ENCODE measurements at regions not wholly inside any gene's neighbourhood (a gene's known extent, or its start where the extent isn't known, plus 50 kb on each side); places are given as distances from the start of the nearest gene placed in this dataset.
"Not testable (repeated sequence)": the region's sequence is repeated elsewhere in the genome, so short reads cannot be mapped to it uniquely, and the experiment has no call there.

GRCh38 chr2:16925145-16925544 lies 259.5 kb upstream of the CYRIA start:
- H3K27me3 ChIP-seq (ENCODE audit: control insufficient read depth in 1 of 2, insufficient read depth in 2 of 2, low read length in 2 of 2) = no peaks in the 10 kb centered on the region
- no peak overlapping the region for H3K27ac Mint-ChIP-seq
- ATAC-seq (ENCODE audit: poor library complexity) = no peak
- no peaks in the 10 kb centered on the region for H3K4me1 Mint-ChIP-seq (ENCODE audit: low read depth)
- H3K27ac ChIP-seq (ENCODE audit: low read depth in 1 of 2, low read length in 2 of 2) = no peak overlapping the region
- H3K36me3 Mint-ChIP-seq (ENCODE audit: low read depth) = no peaks in the 10 kb centered on the region
- POLR2A ChIA-PET = no interaction called here
- no peak for DNase-seq
- no peaks in the 10 kb centered on the region for H3K4me1 ChIP-seq (ENCODE audit: insufficient read depth, low read length)
- H3K4me3 ChIP-seq (ENCODE audit: low read length) = no peak overlapping the region
- H3K27me3 Mint-ChIP-seq = no peaks in the 10 kb centered on the region
- intact Hi-C loops (cut with DNase I, micrococcal nuclease) = no loop called here
- H3K4me3 Mint-ChIP-seq = no peak overlapping the region
- peaks cover 6% of the 10 kb centered on the region for H3K9me3 Mint-ChIP-seq
- no peaks in the 10 kb centered on the region for H3K36me3 ChIP-seq (ENCODE audit: insufficient read depth, low read length)
- no peaks in the 10 kb centered on the region for H3K9me3 ChIP-seq (ENCODE audit: control insufficient read depth in 1 of 2, insufficient read depth in 1 of 2, low read length in 2 of 2)
- CTCF ChIA-PET = no interaction called here
- TF ChIP-seq CTCF (IDR thresholded peaks at IDR 0.05) = no peak

- H3K27me3 ChIP-seq (ENCODE audit: control insufficient read depth in 1 of 2, insufficient read depth in 2 of 2, low read length in 2 of 2); H3K36me3 ChIP-seq (ENCODE audit: insufficient read depth, low read length); POLR2A ChIA-PET; H3K4me1 Mint-ChIP-seq (ENCODE audit: low read depth); H3K27me3 Mint-ChIP-seq; DNase-seq; H3K27ac Mint-ChIP-seq; H3K4me3 Mint-ChIP-seq; H3K27ac ChIP-seq (ENCODE audit: low read depth in 1 of 2, low read length in 2 of 2); ATAC-seq (ENCODE audit: poor library complexity); H3K4me3 ChIP-seq (ENCODE audit: low read length); H3K9me3 ChIP-seq (ENCODE audit: control insufficient read depth in 1 of 2, insufficient read depth in 1 of 2, low read length in 2 of 2); H3K9me3 Mint-ChIP-seq; H3K4me1 ChIP-seq (ENCODE audit: insufficient read depth, low read length); intact Hi-C loops (cut with DNase I, micrococcal nuclease); H3K36me3 Mint-ChIP-seq (ENCODE audit: low read depth); CTCF ChIA-PET: not testable (repeated sequence)
Observed at GRCh38 chr2:16915341-16915755, 249.7 kb upstream of the CYRIA start.

- Mint-ChIP-seq H3K4me3 (no peak overlapping the region), H3K36me3 (ENCODE audit: low read depth) (no peaks in the 10 kb centered on the region), H3K27ac (no peak overlapping the region), H3K4me1 (ENCODE audit: low read depth) (no peaks in the 10 kb centered on the region), H3K9me3 (peaks cover 3% of the 10 kb centered on the region), H3K27me3 (no peaks in the 10 kb centered on the region)
- H3K4me1 ChIP-seq (ENCODE audit: insufficient read depth, low read length) = no peaks in the 10 kb centered on the region
- H3K9me3 ChIP-seq (ENCODE audit: control insufficient read depth in 1 of 2, insufficient read depth in 1 of 2, low read length in 2 of 2) = peaks cover 0 to 6% of the 10 kb centered on the region in 2 experiments
- ChIA-PET POLR2A (no interaction called here), CTCF (no interaction called here)
- no peaks in the 10 kb centered on the region for H3K36me3 ChIP-seq (ENCODE audit: insufficient read depth, low read length)
- no peak overlapping the region for H3K4me3 ChIP-seq (ENCODE audit: low read length)
- ATAC-seq (ENCODE audit: poor library complexity) (no peak), DNase-seq (peak in 1 of 14 experiments; percentile 9)
- H3K27me3 ChIP-seq (ENCODE audit: control insufficient read depth in 1 of 2, insufficient read depth in 2 of 2, low read length in 2 of 2) = no peaks in the 10 kb centered on the region
- intact Hi-C loops (cut with DNase I, micrococcal nuclease) = no loop called here
- no peak for TF ChIP-seq CTCF (IDR thresholded peaks at IDR 0.05)
- no peak overlapping the region for H3K27ac ChIP-seq (ENCODE audit: low read depth in 1 of 2, low read length in 2 of 2)
Observed at GRCh38 chr2:16911746-16912145, 246.1 kb upstream of the CYRIA start.

GRCh38 chr2:16908656-16909055 lies 243.0 kb upstream of the CYRIA start:
- H3K4me3 Mint-ChIP-seq = no peak overlapping the region
- H3K36me3 Mint-ChIP-seq (ENCODE audit: low read depth) = no peaks in the 10 kb centered on the region
- Histone ChIP-seq H3K27ac (ENCODE audit: low read depth in 1 of 2, low read length in 2 of 2) (no peak overlapping the region), H3K36me3 (ENCODE audit: insufficient read depth, low read length) (no peaks in the 10 kb centered on the region), H3K27me3 (ENCODE audit: control insufficient read depth in 1 of 2, insufficient read depth in 2 of 2, low read length in 2 of 2) (no peaks in the 10 kb centered on the region), H3K4me3 (ENCODE audit: low read length) (no peak overlapping the region), H3K4me1 (ENCODE audit: insufficient read depth, low read length) (no peaks in the 10 kb centered on the region), H3K9me3 (ENCODE audit: control insufficient read depth in 1 of 2, insufficient read depth in 1 of 2, low read length in 2 of 2) (peaks cover 0 to 8% of the 10 kb centered on the region in 2 experiments)
- no peaks in the 10 kb centered on the region for H3K27me3 Mint-ChIP-seq
- no peak overlapping the region for H3K27ac Mint-ChIP-seq
- DNase-seq (no peak), ATAC-seq (ENCODE audit: poor library complexity) (no peak)
- POLR2A ChIA-PET = no interaction called here
- H3K4me1 Mint-ChIP-seq (ENCODE audit: low read depth) = no peaks in the 10 kb centered on the region
- CTCF ChIA-PET = no interaction called here
- no peak for TF ChIP-seq CTCF (IDR thresholded peaks at IDR 0.05)
- intact Hi-C loops (cut with DNase I, micrococcal nuclease) = no loop called here
- peaks cover 5% of the 10 kb centered on the region for H3K9me3 Mint-ChIP-seq
